ENCODE measurements at regions not wholly inside any gene's neighbourhood (a gene's known extent, or its start where the extent isn't known, plus 50 kb on each side); places are given as distances from the start of the nearest gene placed in this dataset.

DNA sequence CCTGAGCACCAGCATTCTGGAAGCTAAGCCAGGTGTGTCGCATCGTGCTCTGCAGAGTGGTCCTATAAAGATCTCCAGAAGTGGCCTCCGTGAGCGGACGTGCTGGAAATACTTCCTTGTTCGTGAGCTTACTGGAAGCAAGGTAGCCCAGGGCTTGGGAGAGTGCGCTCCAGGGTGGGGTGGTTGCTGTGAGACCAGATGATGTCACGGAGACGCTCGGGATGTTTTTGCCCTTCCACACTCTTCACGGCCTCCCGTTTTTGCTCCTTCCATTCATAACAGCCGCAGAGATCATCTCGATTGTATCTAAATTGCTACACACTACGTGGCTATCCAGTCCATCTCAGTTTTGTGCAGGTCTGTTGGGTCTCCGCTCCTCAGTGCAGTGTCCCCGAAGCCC, 373.4 kb downstream of the THBS2 start:
- TF ChIP-seq, protein P1, sequence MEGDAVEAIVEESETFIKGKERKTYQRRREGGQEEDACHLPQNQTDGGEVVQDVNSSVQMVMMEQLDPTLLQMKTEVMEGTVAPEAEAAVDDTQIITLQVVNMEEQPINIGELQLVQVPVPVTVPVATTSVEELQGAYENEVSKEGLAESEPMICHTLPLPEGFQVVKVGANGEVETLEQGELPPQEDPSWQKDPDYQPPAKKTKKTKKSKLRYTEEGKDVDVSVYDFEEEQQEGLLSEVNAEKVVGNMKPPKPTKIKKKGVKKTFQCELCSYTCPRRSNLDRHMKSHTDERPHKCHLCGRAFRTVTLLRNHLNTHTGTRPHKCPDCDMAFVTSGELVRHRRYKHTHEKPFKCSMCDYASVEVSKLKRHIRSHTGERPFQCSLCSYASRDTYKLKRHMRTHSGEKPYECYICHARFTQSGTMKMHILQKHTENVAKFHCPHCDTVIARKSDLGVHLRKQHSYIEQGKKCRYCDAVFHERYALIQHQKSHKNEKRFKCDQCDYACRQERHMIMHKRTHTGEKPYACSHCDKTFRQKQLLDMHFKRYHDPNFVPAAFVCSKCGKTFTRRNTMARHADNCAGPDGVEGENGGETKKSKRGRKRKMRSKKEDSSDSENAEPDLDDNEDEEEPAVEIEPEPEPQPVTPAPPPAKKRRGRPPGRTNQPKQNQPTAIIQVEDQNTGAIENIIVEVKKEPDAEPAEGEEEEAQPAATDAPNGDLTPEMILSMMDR (conservative IDR thresholded peaks at IDR 0.05) = no peak
- Mint-ChIP-seq H3K36me3 (ENCODE audit: low read depth) (no peaks in the 10 kb centered on the region), H3K9me3 (no peaks in the 10 kb centered on the region), H3K4me1 (peaks cover 3% of the 10 kb centered on the region), H3K4me3 (no peak overlapping the region), H3K27ac (ENCODE audit: unreplicated experiment) (no peak overlapping the region), H3K27me3 (ENCODE audit: low read depth) (peaks cover 4% of the 10 kb centered on the region)
- DNase-seq (ENCODE audit: low read depth, low spot score) = no peak

GRCh38 chr6:168877821-168878282, 375.8 kb downstream of the THBS2 start:
- no peak overlapping the region for H3K4me3 Mint-ChIP-seq
- TF ChIP-seq, protein P1 (conservative IDR thresholded peaks at IDR 0.05) = no peak
- peaks cover 6% of the 10 kb centered on the region for H3K4me1 Mint-ChIP-seq
- H3K9me3 Mint-ChIP-seq = no peaks in the 10 kb centered on the region
- no peak overlapping the region for H3K27ac Mint-ChIP-seq (ENCODE audit: unreplicated experiment)
- no peak for DNase-seq (ENCODE audit: low read depth, low spot score)
- H3K27me3 Mint-ChIP-seq (ENCODE audit: low read depth) = no peaks in the 10 kb centered on the region
- no peaks in the 10 kb centered on the region for H3K36me3 Mint-ChIP-seq (ENCODE audit: low read depth)

DNA sequence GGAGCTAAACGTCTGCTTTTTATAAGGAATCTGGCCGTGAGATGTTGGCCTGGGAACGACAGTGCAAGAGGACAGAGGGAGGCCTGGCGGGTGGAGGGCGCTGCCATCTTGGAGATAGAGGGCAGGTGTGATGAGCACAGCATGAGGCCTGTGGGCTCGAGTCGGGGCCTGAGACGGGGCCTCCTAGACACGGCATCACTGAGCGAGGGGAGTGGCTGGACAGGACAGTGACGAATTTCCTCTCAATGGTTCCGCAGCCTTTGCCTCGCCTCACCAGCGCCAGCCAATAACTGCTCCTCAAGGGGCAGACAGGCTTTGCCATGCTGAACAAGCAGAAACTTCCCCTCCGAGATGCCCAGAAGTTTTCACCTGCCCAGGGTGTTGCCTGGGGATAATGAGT, 376.7 kb downstream of the THBS2 start:
- H3K4me3 Mint-ChIP-seq = no peak overlapping the region
- no peak for DNase-seq (ENCODE audit: low read depth, low spot score)
- H3K9me3 Mint-ChIP-seq = no peaks in the 10 kb centered on the region
- no peaks in the 10 kb centered on the region for H3K27me3 Mint-ChIP-seq (ENCODE audit: low read depth)
- peaks cover 6% of the 10 kb centered on the region for H3K4me1 Mint-ChIP-seq
- H3K36me3 Mint-ChIP-seq (ENCODE audit: low read depth) = no peaks in the 10 kb centered on the region
- TF ChIP-seq, protein P1 (conservative IDR thresholded peaks at IDR 0.05) = no peak
- H3K27ac Mint-ChIP-seq (ENCODE audit: unreplicated experiment) = no peak overlapping the region

GRCh38 chr6:168875811-168876576, 377.7 kb downstream of the THBS2 start:
- Mint-ChIP-seq H3K9me3 (no peaks in the 10 kb centered on the region), H3K36me3 (ENCODE audit: low read depth) (no peaks in the 10 kb centered on the region), H3K4me1 (peaks cover 6% of the 10 kb centered on the region), H3K4me3 (no peak overlapping the region), H3K27ac (ENCODE audit: unreplicated experiment) (no peak overlapping the region), H3K27me3 (ENCODE audit: low read depth) (no peaks in the 10 kb centered on the region)
- TF ChIP-seq, protein P1 (conservative IDR thresholded peaks at IDR 0.05) = no peak
- no peak for DNase-seq (ENCODE audit: low read depth, low spot score)

GRCh38 chr6:168874637-168875036, 379.0 kb downstream of the THBS2 start:
- Mint-ChIP-seq H3K4me1 (peaks cover 6% of the 10 kb centered on the region), H3K27me3 (ENCODE audit: low read depth) (no peaks in the 10 kb centered on the region)

More at GRCh38 chr6:168874637-168875036, 379.0 kb downstream of the THBS2 start:
- no peaks in the 10 kb centered on the region for H3K9me3 Mint-ChIP-seq
- no peak overlapping the region for H3K27ac Mint-ChIP-seq (ENCODE audit: unreplicated experiment)
- no peak for DNase-seq (ENCODE audit: low read depth, low spot score)
- TF ChIP-seq, protein P1 (conservative IDR thresholded peaks at IDR 0.05) = no peak
- no peak overlapping the region for H3K4me3 Mint-ChIP-seq
- no peaks in the 10 kb centered on the region for H3K36me3 Mint-ChIP-seq (ENCODE audit: low read depth)

Data from neural crest cell (in vitro differentiated cells).